GM18870 (cell line): ENCODE measurements at regions not wholly inside any gene's neighbourhood (a gene's known extent, or its start where the extent isn't known, plus 50 kb on each side); places are given as distances from the start of the nearest gene placed in this dataset.
"Not testable (repeated sequence)": the region's sequence is repeated elsewhere in the genome, so short reads cannot be mapped to it uniquely, and the experiment has no call there.

Experiments used
- ATAC-seq: cut with Tn5 transposase; IDR thresholded peaks from one replicate; pipeline ENCODE4 v1.9.1; 2021; ENCODE audit warnings: moderate library complexity; ENCODE audit not compliant: unreplicated experiment

DNA sequence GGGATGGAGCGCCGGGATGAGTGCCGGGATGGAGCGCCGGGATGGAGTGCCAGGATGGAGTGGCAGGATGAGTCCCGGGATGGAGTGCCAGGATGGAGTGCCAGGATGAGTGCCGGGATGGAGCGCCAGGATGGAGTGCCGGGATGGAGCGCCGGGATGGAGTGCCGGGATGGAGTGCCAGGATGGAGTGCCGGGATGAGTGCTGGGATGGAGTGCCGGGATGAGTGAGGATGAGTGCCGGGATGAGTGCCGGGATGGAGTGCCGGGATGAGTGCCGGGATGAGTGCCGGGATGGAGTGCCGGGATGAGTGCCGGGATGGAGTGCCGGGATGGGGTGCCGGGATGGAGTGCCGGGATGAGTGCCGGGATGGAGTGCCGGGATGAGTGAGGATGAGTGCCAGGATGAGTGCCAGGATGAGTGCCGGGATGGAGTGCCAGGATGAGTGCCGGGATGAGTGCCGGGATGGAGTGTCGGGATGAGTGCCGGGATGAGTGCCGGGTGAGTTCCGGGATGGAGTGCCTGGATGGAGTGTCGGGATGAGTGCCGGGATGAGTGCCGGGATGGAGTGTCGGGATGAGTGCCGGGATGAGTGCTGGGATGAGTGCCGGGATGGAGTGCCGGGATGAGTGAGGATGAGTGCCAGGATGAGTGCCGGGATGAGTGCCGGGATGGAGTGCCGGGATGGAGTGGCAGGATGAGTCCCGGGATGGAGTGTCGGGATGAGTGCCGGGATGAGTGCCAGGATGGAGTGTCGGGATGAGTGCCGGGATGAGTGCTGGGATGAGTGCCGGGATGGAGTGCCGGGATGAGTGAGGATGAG is 52.9 kb upstream of the HELT start:
- not testable (repeated sequence) for ATAC-seq

- not testable (repeated sequence) for ATAC-seq
Measured at GRCh38 chr4:184966051-184966691, 52.1 kb upstream of the HELT start.

- not testable (repeated sequence) for ATAC-seq
Measured at GRCh38 chr4:184967699-184968098, 50.6 kb upstream of the HELT start.

DNA sequence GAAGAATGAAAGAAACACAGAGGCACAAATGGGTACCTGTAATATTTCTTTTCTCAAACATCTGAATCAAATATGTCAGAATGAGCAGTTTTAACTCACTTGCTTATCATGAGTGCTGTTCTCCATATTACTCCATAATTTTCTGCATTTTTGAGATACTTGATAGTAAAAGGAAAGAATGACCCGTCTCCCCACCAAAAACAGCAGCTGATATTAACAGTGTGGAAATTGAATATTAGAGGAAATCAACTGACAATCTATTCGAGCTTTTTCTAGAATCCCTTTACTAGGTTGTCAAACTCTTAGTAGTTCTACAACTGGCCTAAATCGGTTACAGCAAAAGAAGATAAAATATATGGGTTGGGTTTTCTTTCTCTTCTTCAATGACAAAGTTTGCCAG is 49.9 kb upstream of the HELT start:
- no peak for ATAC-seq
